Breast epithelium (tissue), 4 donors: ENCODE measurements at regions not wholly inside any gene's neighbourhood (a gene's known extent, or its start where the extent isn't known, plus 50 kb on each side); places are given as distances from the start of the nearest gene placed in this dataset.
A peak's percentile ranks its signal among the peaks of the same experiment; 100 is the strongest.

Experiments
- DNase-seq, 2 donors: peaks; one replicate each; pipeline ENCODE4 v3.0.0-alpha.2; 2019; ENCODE audit warnings: low spot score in 2 of 2
- H3K27ac ChIP-seq, 2 donors: fragments of 200-600 bp; sonication (generic) in 1 of 2; one replicate each; pipeline ENCODE4 v1.5.1; 2016 to 2019; ENCODE audit warnings: mild to moderate bottlenecking in 1 of 2
- H3K27me3 ChIP-seq, 2 donors: fragments of 200-600 bp; sonication (generic) in 1 of 2; one replicate each; pipeline versions ENCODE4 v1.5.1 to v1.6.0; 2017 to 2019; ENCODE audit warnings: control low read depth in 1 of 2, mild to moderate bottlenecking in 1 of 2
- H3K36me3 ChIP-seq: fragments of 200-600 bp; one replicate; pipeline ENCODE4 v1.5.1; 2019
- H3K4me1 ChIP-seq, 2 donors: fragments of 200-600 bp; sonication (generic); one replicate each; pipeline ENCODE4 v1.5.1; 2016 to 2019; ENCODE audit warnings: control low read depth in 1 of 2
- H3K4me3 ChIP-seq, 3 donors: fragments of 200-600 bp; sonication (generic); 1 replicate in 2 of 3; 2 replicates in 1 of 3; pipeline ENCODE4 v1.5.1; 2016 to 2019; ENCODE audit warnings: mild to moderate bottlenecking in 3 of 3, moderate library complexity in 2 of 3
- H3K9me3 ChIP-seq, 2 donors: fragments of 200-600 bp; sonication (generic) in 1 of 2; one replicate each; pipeline ENCODE4 v1.5.1; 2016 to 2019; ENCODE audit warnings: control low read depth in 1 of 2
- POLR2A ChIP-seq: fragments of 450-650 bp; IDR thresholded peaks from one replicate; pipeline ENCODE4 v1.6.1; 2016; ENCODE audit warnings: antibody characterized with exemption, mild to moderate bottlenecking, moderate library complexity
- POLR2AphosphoS5 ChIP-seq, 3 donors: sonication (generic); formaldehyde crosslinking; IDR thresholded peaks; one replicate each; pipeline ENCODE4 v1.6.1; 2017; ENCODE audit warnings: antibody characterized with exemption in 3 of 3
- intact Hi-C: fragments of 100-400 bp; cut with DNase I; formaldehyde crosslinking; loops from one replicate; pipeline ENCODE4 v1.15.1; 2023; ENCODE audit warnings: low total_unique reads
- TF ChIP-seq, protein P1 (sequence below), 3 donors: fragments of 450-650 bp; IDR thresholded peaks; one replicate each; pipeline ENCODE4 v1.5.1; 2016 to 2017; ENCODE audit warnings: antibody characterized with exemption in 3 of 3, mild to moderate bottlenecking in 3 of 3, moderate library complexity in 3 of 3

DNA sequence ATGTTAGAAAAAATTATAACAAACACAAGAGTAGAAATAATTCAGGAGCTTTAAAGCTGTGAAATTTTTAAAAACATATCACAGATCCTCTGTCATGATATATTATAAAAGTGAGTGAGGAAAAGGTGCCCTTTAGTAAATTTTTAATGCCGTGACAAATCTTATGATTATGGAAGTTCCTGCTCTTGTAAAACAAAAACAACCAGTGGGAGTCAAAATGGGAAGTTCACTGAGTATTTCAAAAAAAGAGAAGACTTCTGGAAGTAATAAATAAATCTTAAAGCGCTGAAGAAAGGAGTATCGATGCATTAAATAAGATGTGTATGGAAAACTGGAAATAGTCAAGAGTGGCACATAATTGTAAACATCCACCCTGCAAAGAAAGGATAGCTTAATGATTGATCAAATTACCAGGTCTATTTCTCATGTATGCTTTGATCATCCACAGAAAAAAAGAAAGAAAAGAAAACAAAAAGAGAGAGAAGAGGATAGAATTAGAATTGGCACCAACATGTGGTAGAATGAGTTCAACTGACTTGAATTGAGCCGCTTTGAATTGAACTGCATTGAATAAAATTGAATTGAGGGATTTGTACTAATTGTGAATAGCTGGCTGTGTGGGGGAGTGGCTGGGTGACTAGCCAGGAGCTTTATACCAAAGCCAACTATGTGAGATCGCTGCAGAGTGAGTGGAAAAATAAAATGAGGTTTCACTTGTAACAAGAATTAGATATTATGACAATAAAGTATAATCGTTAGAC is 647.6 kb upstream of the SPRY2 start:
- TF ChIP-seq POLR2A (no peak), POLR2AphosphoS5 (IDR thresholded peaks at IDR 0.05) (no peak)
- TF ChIP-seq, protein P1, sequence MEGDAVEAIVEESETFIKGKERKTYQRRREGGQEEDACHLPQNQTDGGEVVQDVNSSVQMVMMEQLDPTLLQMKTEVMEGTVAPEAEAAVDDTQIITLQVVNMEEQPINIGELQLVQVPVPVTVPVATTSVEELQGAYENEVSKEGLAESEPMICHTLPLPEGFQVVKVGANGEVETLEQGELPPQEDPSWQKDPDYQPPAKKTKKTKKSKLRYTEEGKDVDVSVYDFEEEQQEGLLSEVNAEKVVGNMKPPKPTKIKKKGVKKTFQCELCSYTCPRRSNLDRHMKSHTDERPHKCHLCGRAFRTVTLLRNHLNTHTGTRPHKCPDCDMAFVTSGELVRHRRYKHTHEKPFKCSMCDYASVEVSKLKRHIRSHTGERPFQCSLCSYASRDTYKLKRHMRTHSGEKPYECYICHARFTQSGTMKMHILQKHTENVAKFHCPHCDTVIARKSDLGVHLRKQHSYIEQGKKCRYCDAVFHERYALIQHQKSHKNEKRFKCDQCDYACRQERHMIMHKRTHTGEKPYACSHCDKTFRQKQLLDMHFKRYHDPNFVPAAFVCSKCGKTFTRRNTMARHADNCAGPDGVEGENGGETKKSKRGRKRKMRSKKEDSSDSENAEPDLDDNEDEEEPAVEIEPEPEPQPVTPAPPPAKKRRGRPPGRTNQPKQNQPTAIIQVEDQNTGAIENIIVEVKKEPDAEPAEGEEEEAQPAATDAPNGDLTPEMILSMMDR (IDR thresholded peaks at IDR 0.05): no peak
- intact Hi-C loops: no loop called here
- no peaks in the 10 kb centered on the region for H3K4me1 ChIP-seq
- peak overlapping the region in 1 of 3 donors; percentile 14 for H3K4me3 ChIP-seq
- no peaks in the 10 kb centered on the region for H3K27me3 ChIP-seq
- H3K9me3 ChIP-seq: peaks cover 0 to 17% of the 10 kb centered on the region in 2 donors
- no peaks in the 10 kb centered on the region for H3K36me3 ChIP-seq
- DNase-seq: no peak
- no peak overlapping the region for H3K27ac ChIP-seq

DNA sequence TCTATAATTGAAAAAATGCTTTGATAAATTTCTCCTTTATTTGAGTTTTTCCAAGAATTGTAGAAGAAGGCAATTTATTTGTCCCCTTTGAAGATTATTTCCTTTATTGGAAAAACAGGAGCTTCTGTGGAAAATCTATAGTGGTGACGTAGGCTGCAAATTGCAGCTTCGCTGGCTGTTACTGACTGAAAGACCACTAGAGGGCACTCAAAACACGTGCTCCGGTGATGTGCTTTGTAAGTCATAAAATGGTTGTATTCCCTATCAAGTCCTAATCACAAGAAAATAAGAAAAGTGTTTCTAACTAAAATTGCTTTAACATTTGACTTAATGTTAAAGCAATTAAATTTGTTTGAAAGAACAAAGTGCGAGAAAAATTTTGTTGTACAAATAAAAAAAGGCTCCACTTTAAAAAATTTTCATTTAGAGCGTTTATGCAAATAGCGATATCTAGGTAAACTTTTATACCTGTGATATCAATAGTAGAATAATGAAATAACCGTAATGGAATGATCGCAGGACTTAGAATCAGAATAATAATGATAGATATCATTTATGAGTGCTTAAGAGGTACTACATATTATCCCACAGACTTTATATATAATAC is 638.2 kb upstream of the SPRY2 start:
- TF ChIP-seq, protein P1 (IDR thresholded peaks at IDR 0.05): peak in 2 of 3 donors; percentile 47 to 69
- no peak for TF ChIP-seq POLR2A
- TF ChIP-seq POLR2AphosphoS5 (IDR thresholded peaks at IDR 0.05): no peak
- no peak overlapping the region for H3K4me3 ChIP-seq
- H3K27me3 ChIP-seq: no peaks in the 10 kb centered on the region
- no peaks in the 10 kb centered on the region for H3K9me3 ChIP-seq
- H3K36me3 ChIP-seq: no peaks in the 10 kb centered on the region
- intact Hi-C loops: no loop called here
- H3K27ac ChIP-seq: no peak overlapping the region
- no peaks in the 10 kb centered on the region for H3K4me1 ChIP-seq
- DNase-seq: no peak

- intact Hi-C loops: no loop called here
- H3K27me3 ChIP-seq: no peaks in the 10 kb centered on the region
Measured at GRCh38 chr13:80977168-80977567, 636.2 kb upstream of the SPRY2 start.

DNA sequence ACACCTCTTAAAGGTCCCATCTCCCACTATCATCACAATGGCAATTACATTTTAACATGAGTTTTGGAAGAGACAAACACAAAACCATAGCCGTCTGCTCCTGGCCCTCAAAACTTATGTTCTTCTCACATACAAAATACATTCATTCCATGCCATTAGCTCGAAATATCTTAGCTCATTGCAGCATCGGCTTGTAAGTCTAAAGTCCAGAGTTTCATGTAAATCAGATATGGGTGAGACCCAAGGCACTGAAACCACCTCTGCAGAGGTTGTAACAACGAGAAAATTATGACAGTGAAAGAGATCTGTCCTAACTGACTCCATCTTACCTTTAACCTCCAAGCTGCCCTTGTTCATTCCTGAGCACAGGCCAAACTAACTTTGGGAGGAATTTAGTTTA is 635.0 kb upstream of the SPRY2 start:
- DNase-seq: no peak
- H3K9me3 ChIP-seq: no peaks in the 10 kb centered on the region
- intact Hi-C loops: no loop called here
- TF ChIP-seq, protein P1 (IDR thresholded peaks at IDR 0.05): no peak
- TF ChIP-seq POLR2A (no peak), POLR2AphosphoS5 (IDR thresholded peaks at IDR 0.05) (no peak)
- no peak overlapping the region for H3K27ac ChIP-seq
- H3K4me1 ChIP-seq: no peaks in the 10 kb centered on the region
- H3K27me3 ChIP-seq: no peaks in the 10 kb centered on the region
- H3K4me3 ChIP-seq: no peak overlapping the region
- H3K36me3 ChIP-seq: no peaks in the 10 kb centered on the region

More at GRCh38 chr13:80977168-80977567, 636.2 kb upstream of the SPRY2 start:
- Histone ChIP-seq H3K4me1 (no peaks in the 10 kb centered on the region), H3K36me3 (no peaks in the 10 kb centered on the region), H3K27ac (no peak overlapping the region), H3K9me3 (no peaks in the 10 kb centered on the region), H3K4me3 (no peak overlapping the region)
- no peak for DNase-seq
- no peak for TF ChIP-seq POLR2AphosphoS5 (IDR thresholded peaks at IDR 0.05)
- TF ChIP-seq, protein P1 (IDR thresholded peaks at IDR 0.05): no peak
- TF ChIP-seq POLR2A: no peak

DNA sequence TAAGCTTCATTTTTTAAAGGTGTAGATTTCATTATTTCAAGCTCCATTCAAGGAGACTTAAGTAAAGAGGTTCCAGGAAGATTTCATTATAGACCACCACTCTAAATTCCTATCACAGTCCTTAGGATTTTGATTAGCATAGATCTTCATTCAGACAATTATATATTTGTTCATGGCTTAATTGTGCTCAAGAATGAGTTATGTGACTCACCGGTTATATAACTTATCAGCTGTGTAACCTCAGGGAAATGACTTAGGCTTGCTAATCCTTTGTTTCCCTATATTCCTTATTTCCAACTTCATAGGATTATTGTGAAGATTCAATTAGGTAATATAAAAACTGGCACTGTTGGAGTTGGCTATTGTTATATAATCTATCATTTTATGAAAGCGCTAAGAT is 632.8 kb upstream of the SPRY2 start:
- H3K27ac ChIP-seq: no peak overlapping the region
- no peaks in the 10 kb centered on the region for H3K4me1 ChIP-seq
- H3K36me3 ChIP-seq: no peaks in the 10 kb centered on the region
- no peaks in the 10 kb centered on the region for H3K27me3 ChIP-seq
- H3K4me3 ChIP-seq: no peak overlapping the region
- intact Hi-C loops: no loop called here
- DNase-seq: no peak
- H3K9me3 ChIP-seq: no peaks in the 10 kb centered on the region
- no peak for TF ChIP-seq POLR2A
- TF ChIP-seq, protein P1 (IDR thresholded peaks at IDR 0.05): no peak
- no peak for TF ChIP-seq POLR2AphosphoS5 (IDR thresholded peaks at IDR 0.05)
